ENCODE measurements at regions not wholly inside any gene's neighbourhood (a gene's known extent, or its start where the extent isn't known, plus 50 kb on each side); places are given as distances from the start of the nearest gene placed in this dataset.

GRCh38 chr6:141744194-141744925 is 388.4 kb upstream of the GJE1 start:
- Histone ChIP-seq H3K4me3 (ENCODE audit: low read depth, low read length, poor library complexity, severe bottlenecking) (no peak overlapping the region), H3K36me3 (ENCODE audit: insufficient read depth, low read length, poor library complexity, severe bottlenecking) (no peaks in the 10 kb centered on the region), H3K27ac (ENCODE audit: low read depth, low read length, poor library complexity, severe bottlenecking) (no peak overlapping the region), H3K4me1 (ENCODE audit: insufficient read depth, low read length, poor library complexity, severe bottlenecking) (no peaks in the 10 kb centered on the region), H3K9me3 (ENCODE audit: low read depth, low read length, poor library complexity, severe bottlenecking) (no peaks in the 10 kb centered on the region), H3K27me3 (replicated peaks; ENCODE audit: insufficient read depth, low read depth, low read length, poor library complexity) (no peaks in the 10 kb centered on the region)
- no peak for TF ChIP-seq EZH2 (IDR thresholded peaks at IDR 0.05; ENCODE audit: borderline replicate concordance, low read depth, low read length, poor library complexity, severe bottlenecking)
- TF ChIP-seq, protein P1, sequence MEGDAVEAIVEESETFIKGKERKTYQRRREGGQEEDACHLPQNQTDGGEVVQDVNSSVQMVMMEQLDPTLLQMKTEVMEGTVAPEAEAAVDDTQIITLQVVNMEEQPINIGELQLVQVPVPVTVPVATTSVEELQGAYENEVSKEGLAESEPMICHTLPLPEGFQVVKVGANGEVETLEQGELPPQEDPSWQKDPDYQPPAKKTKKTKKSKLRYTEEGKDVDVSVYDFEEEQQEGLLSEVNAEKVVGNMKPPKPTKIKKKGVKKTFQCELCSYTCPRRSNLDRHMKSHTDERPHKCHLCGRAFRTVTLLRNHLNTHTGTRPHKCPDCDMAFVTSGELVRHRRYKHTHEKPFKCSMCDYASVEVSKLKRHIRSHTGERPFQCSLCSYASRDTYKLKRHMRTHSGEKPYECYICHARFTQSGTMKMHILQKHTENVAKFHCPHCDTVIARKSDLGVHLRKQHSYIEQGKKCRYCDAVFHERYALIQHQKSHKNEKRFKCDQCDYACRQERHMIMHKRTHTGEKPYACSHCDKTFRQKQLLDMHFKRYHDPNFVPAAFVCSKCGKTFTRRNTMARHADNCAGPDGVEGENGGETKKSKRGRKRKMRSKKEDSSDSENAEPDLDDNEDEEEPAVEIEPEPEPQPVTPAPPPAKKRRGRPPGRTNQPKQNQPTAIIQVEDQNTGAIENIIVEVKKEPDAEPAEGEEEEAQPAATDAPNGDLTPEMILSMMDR (conservative IDR thresholded peaks at IDR 0.05; ENCODE audit: low read depth, low read length), result no peak
- ChIA-PET POLR2A (ENCODE audit: low non-redundant PET) (no interaction called here), CTCF (no interaction called here)
- intact Hi-C loops (cut with micrococcal nuclease; ENCODE audit: unreplicated experiment), result no loop called here
- DNase-seq (ENCODE audit: low spot score), result no peak
- BruUV-seq (replicated peaks), result no TSS peak

- Histone ChIP-seq H3K27me3 (replicated peaks; ENCODE audit: insufficient read depth, low read depth, low read length, poor library complexity) (no peaks in the 10 kb centered on the region), H3K27ac (ENCODE audit: low read depth, low read length, poor library complexity, severe bottlenecking) (no peak overlapping the region), H3K4me3 (ENCODE audit: low read depth, low read length, poor library complexity, severe bottlenecking) (no peak overlapping the region), H3K36me3 (ENCODE audit: insufficient read depth, low read length, poor library complexity, severe bottlenecking) (no peaks in the 10 kb centered on the region), H3K4me1 (ENCODE audit: insufficient read depth, low read length, poor library complexity, severe bottlenecking) (no peaks in the 10 kb centered on the region), H3K9me3 (ENCODE audit: low read depth, low read length, poor library complexity, severe bottlenecking) (no peaks in the 10 kb centered on the region)
- POLR2A ChIA-PET (ENCODE audit: low non-redundant PET), result no interaction called here
- DNase-seq (ENCODE audit: low spot score), result no peak
- CTCF ChIA-PET, result no interaction called here
- no TSS peak for BruUV-seq (replicated peaks)
- intact Hi-C loops (cut with micrococcal nuclease; ENCODE audit: unreplicated experiment), result no loop called here
- TF ChIP-seq, protein P1 (conservative IDR thresholded peaks at IDR 0.05; ENCODE audit: low read depth, low read length), result no peak
- TF ChIP-seq EZH2 (IDR thresholded peaks at IDR 0.05; ENCODE audit: borderline replicate concordance, low read depth, low read length, poor library complexity, severe bottlenecking), result no peak
Observed at GRCh38 chr6:141736104-141736503, 396.6 kb upstream of the GJE1 start.

DNA sequence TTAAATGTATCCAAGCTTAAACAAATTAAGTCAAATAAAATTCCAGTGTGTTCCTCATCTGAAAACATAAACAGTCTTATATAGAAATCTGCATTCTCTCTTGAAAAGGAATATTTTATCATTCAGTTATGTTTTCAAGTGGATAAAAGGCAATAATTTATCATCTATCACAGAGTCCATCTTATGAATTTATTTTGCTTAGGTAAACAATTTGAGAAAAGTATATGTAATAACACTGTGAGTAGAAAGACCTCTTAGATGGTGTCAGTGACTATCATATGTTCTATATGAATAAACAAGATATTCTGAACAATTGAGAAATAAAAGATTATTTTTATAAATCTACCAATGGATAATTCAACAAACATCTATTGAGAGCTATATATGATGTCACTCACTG is 397.6 kb upstream of the GJE1 start:
- no peaks in the 10 kb centered on the region for H3K36me3 ChIP-seq (ENCODE audit: insufficient read depth, low read length, poor library complexity, severe bottlenecking)
- intact Hi-C loops (cut with micrococcal nuclease; ENCODE audit: unreplicated experiment), result no loop called here

More for the DNA sequence above, 397.6 kb upstream of the GJE1 start:
- Histone ChIP-seq H3K27me3 (replicated peaks; ENCODE audit: insufficient read depth, low read depth, low read length, poor library complexity) (no peaks in the 10 kb centered on the region), H3K27ac (ENCODE audit: low read depth, low read length, poor library complexity, severe bottlenecking) (no peak overlapping the region), H3K4me3 (ENCODE audit: low read depth, low read length, poor library complexity, severe bottlenecking) (no peak overlapping the region), H3K9me3 (ENCODE audit: low read depth, low read length, poor library complexity, severe bottlenecking) (no peaks in the 10 kb centered on the region), H3K4me1 (ENCODE audit: insufficient read depth, low read length, poor library complexity, severe bottlenecking) (no peaks in the 10 kb centered on the region)
- TF ChIP-seq EZH2 (IDR thresholded peaks at IDR 0.05; ENCODE audit: borderline replicate concordance, low read depth, low read length, poor library complexity, severe bottlenecking), result no peak
- TF ChIP-seq, protein P1 (conservative IDR thresholded peaks at IDR 0.05; ENCODE audit: low read depth, low read length), result no peak
- ChIA-PET CTCF (no interaction called here), POLR2A (ENCODE audit: low non-redundant PET) (no interaction called here)
- DNase-seq (ENCODE audit: low spot score), result no peak
- BruUV-seq (replicated peaks), result no TSS peak

Data from A673 (cell line).